WTC11 (cell line): ENCODE measurements at regions not wholly inside any gene's neighbourhood (a gene's known extent, or its start where the extent isn't known, plus 50 kb on each side); places are given as distances from the start of the nearest gene placed in this dataset.

ENCODE experiments used
- CBFB ChIP-seq: sonication (generic); formaldehyde crosslinking; IDR thresholded peaks from 2 replicates; pipeline ENCODE4 v1.8.1; 2022; ENCODE audit warnings: mild to moderate bottlenecking, low read depth, missing genetic modification reagents
- SP1 ChIP-seq: sonication (generic); formaldehyde crosslinking; conservative IDR thresholded peaks from 2 replicates; pipeline ENCODE4 v1.8.1; 2022; ENCODE audit warnings: missing genetic modification reagents
- TEAD4 ChIP-seq: sonication (generic); formaldehyde crosslinking; IDR thresholded peaks from 2 replicates; pipeline ENCODE4 v1.8.0; 2022; ENCODE audit warnings: mild to moderate bottlenecking, missing genetic modification reagents
- ZNF232 ChIP-seq: sonication (generic); formaldehyde crosslinking; IDR thresholded peaks from 2 replicates; pipeline ENCODE4 v1.8.0; 2022; ENCODE audit warnings: mild to moderate bottlenecking, missing genetic modification reagents
- TF ChIP-seq, protein P1 (sequence below): fragments of 200-600 bp; IDR thresholded peaks from 2 replicates; pipeline ENCODE4 v1.8.0; 2022; ENCODE audit warnings: antibody characterized with exemption
- TF ChIP-seq, protein P2 (sequence below): sonication (generic); formaldehyde crosslinking; conservative IDR thresholded peaks from 2 replicates; pipeline ENCODE4 v1.8.1; 2023; ENCODE audit warnings: mild to moderate bottlenecking, low read depth, missing genetic modification reagents, moderate library complexity
- TF ChIP-seq, protein P3 (sequence below): sonication (generic); formaldehyde crosslinking; IDR thresholded peaks from 2 replicates; pipeline ENCODE4 v1.8.1; 2023; ENCODE audit warnings: mild to moderate bottlenecking, missing genetic modification reagents, moderate library complexity
- TF ChIP-seq, protein P4 (sequence below): sonication (generic); formaldehyde crosslinking; IDR thresholded peaks from 2 replicates; pipeline ENCODE4 v1.8.1; 2022; ENCODE audit warnings: low read depth, mild to moderate bottlenecking, moderate library complexity, missing genetic modification reagents, borderline replicate concordance

DNA sequence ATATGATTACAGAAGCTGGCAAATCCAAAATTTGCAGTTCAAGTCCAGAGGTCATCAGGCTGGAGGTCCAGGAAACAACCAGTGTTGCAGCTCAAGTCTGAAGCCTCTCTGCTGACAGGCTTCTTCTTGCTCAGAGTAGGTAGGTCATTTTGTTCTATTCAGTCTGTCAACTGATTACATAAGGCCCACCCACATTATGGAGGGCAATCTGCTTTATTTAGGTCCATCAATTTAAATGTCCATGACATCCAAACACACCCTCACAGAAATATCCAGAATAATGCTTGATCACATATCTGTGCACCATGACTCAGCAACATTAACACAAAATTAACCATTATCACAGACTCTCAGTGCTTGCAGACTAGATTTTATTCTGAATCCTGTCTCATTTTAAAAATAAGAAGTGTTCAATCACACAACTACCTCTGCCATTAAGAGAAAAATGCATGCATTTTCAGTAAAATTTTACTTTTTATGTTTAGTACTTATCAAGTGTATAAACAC is 759.2 kb upstream of the ADGRB3 start:
- TF ChIP-seq, protein P1, sequence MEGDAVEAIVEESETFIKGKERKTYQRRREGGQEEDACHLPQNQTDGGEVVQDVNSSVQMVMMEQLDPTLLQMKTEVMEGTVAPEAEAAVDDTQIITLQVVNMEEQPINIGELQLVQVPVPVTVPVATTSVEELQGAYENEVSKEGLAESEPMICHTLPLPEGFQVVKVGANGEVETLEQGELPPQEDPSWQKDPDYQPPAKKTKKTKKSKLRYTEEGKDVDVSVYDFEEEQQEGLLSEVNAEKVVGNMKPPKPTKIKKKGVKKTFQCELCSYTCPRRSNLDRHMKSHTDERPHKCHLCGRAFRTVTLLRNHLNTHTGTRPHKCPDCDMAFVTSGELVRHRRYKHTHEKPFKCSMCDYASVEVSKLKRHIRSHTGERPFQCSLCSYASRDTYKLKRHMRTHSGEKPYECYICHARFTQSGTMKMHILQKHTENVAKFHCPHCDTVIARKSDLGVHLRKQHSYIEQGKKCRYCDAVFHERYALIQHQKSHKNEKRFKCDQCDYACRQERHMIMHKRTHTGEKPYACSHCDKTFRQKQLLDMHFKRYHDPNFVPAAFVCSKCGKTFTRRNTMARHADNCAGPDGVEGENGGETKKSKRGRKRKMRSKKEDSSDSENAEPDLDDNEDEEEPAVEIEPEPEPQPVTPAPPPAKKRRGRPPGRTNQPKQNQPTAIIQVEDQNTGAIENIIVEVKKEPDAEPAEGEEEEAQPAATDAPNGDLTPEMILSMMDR = no peak
- no peak for TF ChIP-seq SP1 (CRISPR knock-in tag)
- TF ChIP-seq CBFB = no peak
- no peak for TF ChIP-seq TEAD4 (CRISPR knock-in tag)
- TF ChIP-seq, protein P2, sequence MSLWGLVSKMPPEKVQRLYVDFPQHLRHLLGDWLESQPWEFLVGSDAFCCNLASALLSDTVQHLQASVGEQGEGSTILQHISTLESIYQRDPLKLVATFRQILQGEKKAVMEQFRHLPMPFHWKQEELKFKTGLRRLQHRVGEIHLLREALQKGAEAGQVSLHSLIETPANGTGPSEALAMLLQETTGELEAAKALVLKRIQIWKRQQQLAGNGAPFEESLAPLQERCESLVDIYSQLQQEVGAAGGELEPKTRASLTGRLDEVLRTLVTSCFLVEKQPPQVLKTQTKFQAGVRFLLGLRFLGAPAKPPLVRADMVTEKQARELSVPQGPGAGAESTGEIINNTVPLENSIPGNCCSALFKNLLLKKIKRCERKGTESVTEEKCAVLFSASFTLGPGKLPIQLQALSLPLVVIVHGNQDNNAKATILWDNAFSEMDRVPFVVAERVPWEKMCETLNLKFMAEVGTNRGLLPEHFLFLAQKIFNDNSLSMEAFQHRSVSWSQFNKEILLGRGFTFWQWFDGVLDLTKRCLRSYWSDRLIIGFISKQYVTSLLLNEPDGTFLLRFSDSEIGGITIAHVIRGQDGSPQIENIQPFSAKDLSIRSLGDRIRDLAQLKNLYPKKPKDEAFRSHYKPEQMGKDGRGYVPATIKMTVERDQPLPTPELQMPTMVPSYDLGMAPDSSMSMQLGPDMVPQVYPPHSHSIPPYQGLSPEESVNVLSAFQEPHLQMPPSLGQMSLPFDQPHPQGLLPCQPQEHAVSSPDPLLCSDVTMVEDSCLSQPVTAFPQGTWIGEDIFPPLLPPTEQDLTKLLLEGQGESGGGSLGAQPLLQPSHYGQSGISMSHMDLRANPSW (CRISPR knock-in tag) = no peak
- TF ChIP-seq, protein P3, sequence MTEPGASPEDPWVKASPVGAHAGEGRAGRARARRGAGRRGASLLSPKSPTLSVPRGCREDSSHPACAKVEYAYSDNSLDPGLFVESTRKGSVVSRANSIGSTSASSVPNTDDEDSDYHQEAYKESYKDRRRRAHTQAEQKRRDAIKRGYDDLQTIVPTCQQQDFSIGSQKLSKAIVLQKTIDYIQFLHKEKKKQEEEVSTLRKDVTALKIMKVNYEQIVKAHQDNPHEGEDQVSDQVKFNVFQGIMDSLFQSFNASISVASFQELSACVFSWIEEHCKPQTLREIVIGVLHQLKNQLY (CRISPR knock-in tag) = no peak
- TF ChIP-seq, protein P4, sequence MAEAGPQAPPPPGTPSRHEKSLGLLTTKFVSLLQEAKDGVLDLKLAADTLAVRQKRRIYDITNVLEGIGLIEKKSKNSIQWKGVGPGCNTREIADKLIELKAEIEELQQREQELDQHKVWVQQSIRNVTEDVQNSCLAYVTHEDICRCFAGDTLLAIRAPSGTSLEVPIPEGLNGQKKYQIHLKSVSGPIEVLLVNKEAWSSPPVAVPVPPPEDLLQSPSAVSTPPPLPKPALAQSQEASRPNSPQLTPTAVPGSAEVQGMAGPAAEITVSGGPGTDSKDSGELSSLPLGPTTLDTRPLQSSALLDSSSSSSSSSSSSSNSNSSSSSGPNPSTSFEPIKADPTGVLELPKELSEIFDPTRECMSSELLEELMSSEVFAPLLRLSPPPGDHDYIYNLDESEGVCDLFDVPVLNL (CRISPR knock-in tag) = no peak
- TF ChIP-seq ZNF232 (CRISPR knock-in tag) = no peak
